Right renal cortex interstitium (tissue), 3 donors: ENCODE measurements at regions not wholly inside any gene's neighbourhood (a gene's known extent, or its start where the extent isn't known, plus 50 kb on each side); places are given as distances from the start of the nearest gene placed in this dataset.
"Not testable (repeated sequence)": the region's sequence is repeated elsewhere in the genome, so short reads cannot be mapped to it uniquely, and the experiment has no call there.

ENCODE experiments used
- DNase-seq, 3 donors: peaks; one replicate each; pipeline ENCODE4 v3.0.0-alpha.2; 2013; ENCODE audit warnings: low read depth in 3 of 3, low spot score in 2 of 3

GRCh38 chr1:82371844-82372498 is 571.2 kb downstream of the ADGRL2 start:
- DNase-seq, result no peak

GRCh38 chr1:82367456-82367855 is 566.7 kb downstream of the ADGRL2 start:
- DNase-seq, result no peak

GRCh38 chr1:82366689-82367088 is 566.0 kb downstream of the ADGRL2 start:
- DNase-seq, result no peak

GRCh38 chr1:82359541-82359940 is 558.8 kb downstream of the ADGRL2 start:
- not testable (repeated sequence) for DNase-seq

- not testable (repeated sequence) for DNase-seq
Observed at GRCh38 chr1:82358706-82359105, 558.0 kb downstream of the ADGRL2 start.

GRCh38 chr1:82354546-82354945 is 553.8 kb downstream of the ADGRL2 start:
- DNase-seq, result not testable (repeated sequence)

- no peak for DNase-seq
Observed at GRCh38 chr1:82348487-82348886, 547.8 kb downstream of the ADGRL2 start.

- no peak for DNase-seq
Observed at GRCh38 chr1:82346141-82346540, 545.4 kb downstream of the ADGRL2 start.

- no peak for DNase-seq
Observed at GRCh38 chr1:82343381-82343780, 542.6 kb downstream of the ADGRL2 start.

GRCh38 chr1:82337635-82338034 is 536.9 kb downstream of the ADGRL2 start:
- DNase-seq, result no peak

GRCh38 chr1:82330330-82330729 is 529.6 kb downstream of the ADGRL2 start:
- no peak for DNase-seq

GRCh38 chr1:82329226-82329625 is 528.5 kb downstream of the ADGRL2 start:
- DNase-seq, result no peak

- no peak for DNase-seq
Observed at GRCh38 chr1:82323144-82323841, 522.6 kb downstream of the ADGRL2 start.

GRCh38 chr1:82321794-82322193 is 521.1 kb downstream of the ADGRL2 start:
- no peak for DNase-seq

- no peak for DNase-seq
Observed at GRCh38 chr1:82319546-82319945, 518.8 kb downstream of the ADGRL2 start.

- no peak for DNase-seq
Observed at GRCh38 chr1:82318921-82319320, 518.2 kb downstream of the ADGRL2 start.

- DNase-seq, result no peak
Observed at GRCh38 chr1:82318265-82318664, 517.5 kb downstream of the ADGRL2 start.

- no peak for DNase-seq
Observed at GRCh38 chr1:82317671-82318070, 516.9 kb downstream of the ADGRL2 start.

GRCh38 chr1:82299656-82300055 is 498.9 kb downstream of the ADGRL2 start:
- no peak for DNase-seq

GRCh38 chr1:82299056-82299455 is 498.3 kb downstream of the ADGRL2 start:
- DNase-seq, result no peak

- DNase-seq, result no peak
Observed at GRCh38 chr1:82297139-82297896, 496.6 kb downstream of the ADGRL2 start.

GRCh38 chr1:82287556-82287955 is 486.8 kb downstream of the ADGRL2 start:
- no peak for DNase-seq
